HepG2 (cell line): ENCODE measurements at regions not wholly inside any gene's neighbourhood (a gene's known extent, or its start where the extent isn't known, plus 50 kb on each side); places are given as distances from the start of the nearest gene placed in this dataset.

ENCODE experiments used
- ATAC-seq: fragments of 200-7000 bp; cut with Tn5 transposase; 3 replicates; pipeline ENCODE4 v1.9.1; 2020; ENCODE audit warnings: mild to moderate bottlenecking, moderate library complexity
- BruUV-seq: library from RNA; stranded (reverse); fragments of 400-500 nt; replicated peaks from 2 replicates; lab custom pipeline; 2021; lab: Mats Ljungman, UMichigan
- CTCF ChIA-PET: fragments of 300-600 bp; formaldehyde crosslinking; extraction: SDS; loops from one replicate; lab custom pipeline; 2021; ENCODE audit warnings: low total read pairs, inconsistent platforms, low intra/inter-chr PET ratio; lab: Yijun Ruan, JAX
- POLR2A ChIA-PET: fragments of 350-600 bp; sonication (Branson Sonifier 250); formaldehyde crosslinking; loops from one replicate; lab custom pipeline; 2020; ENCODE audit warnings: antibody characterized with exemption, inconsistent platforms; lab: Yijun Ruan, JAX
- DNase-seq: peaks from one replicate; pipeline ENCODE4 v3.0.0-alpha.2; 2015; ENCODE audit warnings: low spot score
- FAIRE-seq: peaks from 3 replicates; lab custom pipeline; 2011; peaks lifted over from hg19 to GRCh38; lab: Jason Lieb, UNC
- H2AFZ ChIP-seq: one replicate; pipeline ENCODE4 v1.6.1; 2011; ENCODE audit warnings: low read length, inconsistent platforms
- H3K27ac ChIP-seq: fragments of 300-600 bp; 3 replicates; pipeline ENCODE4 v1.8.0; 2011; ENCODE audit warnings: mixed run types, mild to moderate bottlenecking, mixed read lengths, low read length, inconsistent platforms; ENCODE audit not compliant: insufficient read depth; ENCODE audit errors: extremely low read length
- H3K27me3 ChIP-seq, 2 experiments: fragments of 200-600 bp in 1 of 2; 2 replicates in 1 of 2; 3 replicates in 1 of 2; pipeline versions ENCODE4 v1.6.0 to v1.8.0; 2011; ENCODE audit warnings: low read length in 2 of 2, mild to moderate bottlenecking in 2 of 2, moderate library complexity in 2 of 2, inconsistent platforms in 1 of 2; ENCODE audit not compliant: insufficient read depth in 2 of 2, control insufficient read depth in 1 of 2
- H3K36me3 ChIP-seq, 2 experiments: fragments of 200-600 bp in 1 of 2; replicated peaks in 1 of 2; 2 replicates in 1 of 2; 3 replicates in 1 of 2; pipeline versions ENCODE4 v1.5.1 to v1.8.0; 2011; ENCODE audit warnings: low read length in 2 of 2, inconsistent platforms in 1 of 2; ENCODE audit not compliant: insufficient read depth in 2 of 2, control insufficient read depth in 1 of 2
- H3K4me1 ChIP-seq: 2 replicates; pipeline ENCODE4 v1.5.1; 2012; ENCODE audit warnings: low read length, inconsistent platforms; ENCODE audit not compliant: insufficient read depth
- H3K4me2 ChIP-seq: 2 replicates; pipeline ENCODE4 v1.6.0; 2011; ENCODE audit warnings: low read depth, low read length, inconsistent platforms
- H3K4me3 ChIP-seq, 3 experiments: fragments of 200-600 bp in 1 of 3; sonication (generic), shearing (Covaris generic) in 1 of 3; replicated peaks in 1 of 3; 2 replicates each; pipeline ENCODE4 v1.5.1; 2011 to 2016; ENCODE audit warnings: low read length in 3 of 3, inconsistent platforms in 2 of 3, low read depth in 2 of 3, mild to moderate bottlenecking in 2 of 3, control low read depth in 1 of 3, mixed read lengths in 1 of 3; ENCODE audit not compliant: insufficient read depth in 1 of 3
- H3K79me2 ChIP-seq: one replicate; pipeline ENCODE4 v1.6.1; 2011; ENCODE audit warnings: low read length, inconsistent platforms; ENCODE audit not compliant: insufficient read depth
- H3K9ac ChIP-seq: 2 replicates; pipeline ENCODE4 v1.6.0; 2011; ENCODE audit warnings: mild to moderate bottlenecking, low read depth, low read length, inconsistent platforms; ENCODE audit not compliant: insufficient read depth
- H3K9me3 ChIP-seq: 2 replicates; pipeline ENCODE4 v1.5.1; 2012; ENCODE audit warnings: mild to moderate bottlenecking, low read length
- H4K20me1 ChIP-seq: 2 replicates; pipeline ENCODE4 v1.6.0; 2011; ENCODE audit warnings: inconsistent platforms, mild to moderate bottlenecking, low read length, moderate library complexity; ENCODE audit not compliant: insufficient read depth
- AFF4 ChIP-seq: sonication (generic); formaldehyde crosslinking; IDR thresholded peaks from 2 replicates; pipeline ENCODE4 v1.4.0; 2020; ENCODE audit warnings: missing genetic modification reagents
- NR0B2 ChIP-seq: sonication (generic); formaldehyde crosslinking; IDR thresholded peaks from 2 replicates; pipeline ENCODE4 v1.4.0; 2020; ENCODE audit warnings: mild to moderate bottlenecking, missing genetic modification reagents
- PHF21A ChIP-seq: sonication (generic); formaldehyde crosslinking; IDR thresholded peaks from 2 replicates; pipeline ENCODE4 v1.5.0; 2020; ENCODE audit warnings: mild to moderate bottlenecking, missing genetic modification reagents
- RAD51 ChIP-seq: fragments of 450-650 bp; IDR thresholded peaks from 2 replicates; pipeline ENCODE4 v1.6.1; 2016; ENCODE audit warnings: borderline replicate concordance
- TERF1 ChIP-seq: sonication (generic); formaldehyde crosslinking; IDR thresholded peaks from 2 replicates; pipeline ENCODE4 v1.8.0; 2022; ENCODE audit warnings: mild to moderate bottlenecking, missing genetic modification reagents, moderate library complexity
- YEATS2 ChIP-seq: sonication (generic); formaldehyde crosslinking; IDR thresholded peaks from 2 replicates; pipeline ENCODE4 v1.4.0; 2020; ENCODE audit warnings: missing genetic modification reagents, borderline replicate concordance
- ZBTB49 ChIP-seq: sonication (generic); formaldehyde crosslinking; IDR thresholded peaks from 2 replicates; pipeline ENCODE4 v1.4.0; 2020; ENCODE audit warnings: missing genetic modification reagents, borderline replicate concordance
- ZHX1 ChIP-seq: sonication (generic); formaldehyde crosslinking; IDR thresholded peaks from 2 replicates; pipeline ENCODE4 v1.8.1; 2022; ENCODE audit warnings: low read depth, mild to moderate bottlenecking, missing genetic modification reagents
- ZNF136 ChIP-seq: sonication (generic); formaldehyde crosslinking; IDR thresholded peaks from 2 replicates; pipeline ENCODE4 v1.8.1; 2022; ENCODE audit warnings: low read depth, mild to moderate bottlenecking, moderate library complexity, missing genetic modification reagents
- ZNF234 ChIP-seq: sonication (generic); formaldehyde crosslinking; conservative IDR thresholded peaks from 2 replicates; pipeline ENCODE4 v1.5.1; 2020; ENCODE audit warnings: mild to moderate bottlenecking, missing genetic modification reagents
- ZNF275 ChIP-seq: sonication (generic); formaldehyde crosslinking; IDR thresholded peaks from 2 replicates; pipeline ENCODE4 v1.8.0; 2022; ENCODE audit warnings: missing genetic modification reagents, mild to moderate bottlenecking, inconsistent platforms, borderline replicate concordance
- ZSCAN22 ChIP-seq: sonication (generic); formaldehyde crosslinking; IDR thresholded peaks from 2 replicates; pipeline ENCODE4 v1.4.0; 2020; ENCODE audit warnings: mild to moderate bottlenecking, missing genetic modification reagents
- WGBS: methylation state at CpG from one replicate; pipeline ENCODE4 v1.1.6; 2017; ENCODE audit warnings: low lambda C conversion rate; 5-methylcytosine and 5-hydroxymethylcytosine counted together
- in situ Hi-C: cut with HindIII; loops from 2 replicates; pipeline ENCODE4 v1.10.0; 2017; ENCODE audit warnings: low pct_unique_long_range_greater_than_20kb; ENCODE audit not compliant: extremely low pct_ligation_motif_present
- intact Hi-C: fragments of 100-400 bp; cut with micrococcal nuclease; formaldehyde crosslinking; loops from one replicate; pipeline ENCODE4 v1.10.0; 2022; ENCODE audit not compliant: unreplicated experiment

GRCh38 chr4:156015781-156016180, 62.1 kb upstream of the CTSO start:
- Histone ChIP-seq H3K27ac (no peak overlapping the region), H3K9me3 (no peaks in the 10 kb centered on the region), H3K27me3 (no peaks in the 10 kb centered on the region; a peak in 1 of 5 replicates), H2AFZ (no peak overlapping the region), H4K20me1 (no peaks in the 10 kb centered on the region), H3K4me2 (no peak overlapping the region), H3K4me1 (no peaks in the 10 kb centered on the region), H3K79me2 (no peaks in the 10 kb centered on the region), H3K4me3 (no peak overlapping the region), H3K9ac (no peak overlapping the region), H3K36me3 (no peaks in the 10 kb centered on the region)
- no TSS peak for BruUV-seq
- intact Hi-C loops (no loop called here), in situ Hi-C loops (no loop called here)
- FAIRE-seq = no peak
- POLR2A ChIA-PET = no interaction called here
- no peak for ATAC-seq
- DNase-seq = no peak
- WGBS = 0% methylated on average over 1 of the region's 1 CpG
- CTCF ChIA-PET = no interaction called here
- TF ChIP-seq ZNF275 (CRISPR knock-in tag) = no peak
- no peak for TF ChIP-seq ZHX1 (CRISPR knock-in tag)
- TF ChIP-seq ZNF234 (CRISPR knock-in tag) = no peak
- no peak for TF ChIP-seq ZNF136 (CRISPR knock-in tag)
- no peak for TF ChIP-seq ZSCAN22 (CRISPR knock-in tag)
- TF ChIP-seq NR0B2 (CRISPR knock-in tag) = no peak
- TF ChIP-seq PHF21A = no peak
- no peak for TF ChIP-seq TERF1
- TF ChIP-seq YEATS2 (CRISPR knock-in tag) = no peak
- no peak for TF ChIP-seq AFF4
- no peak for TF ChIP-seq RAD51
- TF ChIP-seq ZBTB49 (CRISPR knock-in tag) = no peak
